IPS-15b (cell line): ENCODE measurements at regions not wholly inside any gene's neighbourhood (a gene's known extent, or its start where the extent isn't known, plus 50 kb on each side); places are given as distances from the start of the nearest gene placed in this dataset.

ENCODE experiments used
- H3K27me3 ChIP-seq: one replicate; pipeline ENCODE4 v1.6.1; 2013; ENCODE audit warnings: low read length; ENCODE audit not compliant: control insufficient read depth, insufficient read depth
- H3K36me3 ChIP-seq: one replicate; pipeline ENCODE4 v1.6.1; 2013; ENCODE audit warnings: low read length; ENCODE audit not compliant: control insufficient read depth, insufficient read depth
- H3K4me1 ChIP-seq: one replicate; pipeline ENCODE4 v1.6.1; 2013; ENCODE audit warnings: mild to moderate bottlenecking, low read length; ENCODE audit not compliant: control insufficient read depth, insufficient read depth
- H3K4me3 ChIP-seq: one replicate; pipeline ENCODE4 v1.5.1; 2013; ENCODE audit warnings: low read depth, low read length
- H3K9ac ChIP-seq: one replicate; pipeline ENCODE4 v1.6.1; 2013; ENCODE audit warnings: low read depth, mild to moderate bottlenecking, low read length
- H3K9me3 ChIP-seq: one replicate; pipeline ENCODE4 v1.6.1; 2013; ENCODE audit warnings: mild to moderate bottlenecking, low read length; ENCODE audit not compliant: control insufficient read depth, insufficient read depth

DNA sequence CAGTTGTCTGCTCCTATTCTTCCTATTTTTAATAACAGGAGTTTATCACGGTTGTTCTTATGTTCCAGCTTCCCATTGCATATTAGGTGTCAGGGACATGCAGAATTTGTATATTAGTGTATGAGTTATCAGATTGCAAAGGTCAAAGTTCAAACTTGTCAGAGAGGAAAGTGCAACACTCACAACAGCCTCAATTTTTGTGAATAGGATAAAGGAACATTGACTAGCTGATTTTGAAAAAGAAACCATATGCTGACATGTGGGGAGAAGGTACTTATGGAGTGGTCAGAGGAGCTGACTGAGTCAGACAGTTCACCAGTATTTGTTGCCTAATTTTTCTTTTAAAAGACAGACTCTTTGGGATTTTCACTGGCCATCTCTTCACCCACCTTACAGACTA lies 222.1 kb downstream of the C12orf50 start:
- H3K9ac ChIP-seq: no peak overlapping the region

DNA sequence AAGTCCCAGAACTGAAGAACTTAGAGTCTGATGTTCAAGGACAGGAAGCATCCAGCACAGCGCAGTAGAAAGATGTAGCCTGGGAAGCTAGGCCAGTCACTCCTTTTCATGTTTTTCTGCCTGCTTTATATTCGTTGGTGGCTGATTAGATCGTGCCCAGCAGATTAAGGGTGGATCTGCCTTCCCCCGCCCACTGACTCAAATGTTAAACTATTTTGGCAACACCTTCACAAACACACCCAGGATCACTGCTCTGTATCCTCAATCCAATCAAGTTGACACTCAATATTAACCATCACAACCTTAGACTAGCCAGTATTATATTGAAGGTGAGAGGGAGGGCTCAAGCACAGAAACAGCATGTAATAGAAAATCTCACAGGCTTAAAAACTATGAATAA lies 222.9 kb downstream of the C12orf50 start:
- no peaks in the 10 kb centered on the region for H3K36me3 ChIP-seq
- no peaks in the 10 kb centered on the region for H3K4me1 ChIP-seq
- no peak overlapping the region for H3K4me3 ChIP-seq

More for the DNA sequence above, 222.1 kb downstream of the C12orf50 start:
- Histone ChIP-seq H3K4me3 (no peak overlapping the region), H3K27me3 (no peaks in the 10 kb centered on the region), H3K36me3 (no peaks in the 10 kb centered on the region), H3K4me1 (no peaks in the 10 kb centered on the region), H3K9me3 (no peaks in the 10 kb centered on the region)

DNA sequence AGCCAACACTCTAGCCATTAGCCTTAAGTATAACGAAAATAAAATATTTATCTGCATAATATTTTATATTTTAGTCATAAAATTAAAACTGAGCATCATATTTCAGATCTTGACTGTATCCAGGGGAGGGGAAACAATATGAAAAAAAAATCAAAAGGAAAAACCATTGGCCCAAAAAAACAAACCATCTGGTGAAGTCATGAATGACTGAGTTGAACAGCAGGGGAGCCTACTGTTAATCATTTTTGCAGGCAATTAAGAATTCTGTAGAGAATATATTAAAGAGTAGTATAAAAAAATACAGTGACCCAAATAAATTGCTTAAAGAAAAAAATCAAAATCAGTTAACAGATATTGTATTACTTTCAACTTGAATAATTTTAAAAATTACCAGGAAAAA lies 224.8 kb downstream of the C12orf50 start:
- H3K27me3 ChIP-seq: no peaks in the 10 kb centered on the region

More for the DNA sequence above, 222.9 kb downstream of the C12orf50 start:
- Histone ChIP-seq H3K9me3 (no peaks in the 10 kb centered on the region), H3K9ac (no peak overlapping the region), H3K27me3 (no peaks in the 10 kb centered on the region)

DNA sequence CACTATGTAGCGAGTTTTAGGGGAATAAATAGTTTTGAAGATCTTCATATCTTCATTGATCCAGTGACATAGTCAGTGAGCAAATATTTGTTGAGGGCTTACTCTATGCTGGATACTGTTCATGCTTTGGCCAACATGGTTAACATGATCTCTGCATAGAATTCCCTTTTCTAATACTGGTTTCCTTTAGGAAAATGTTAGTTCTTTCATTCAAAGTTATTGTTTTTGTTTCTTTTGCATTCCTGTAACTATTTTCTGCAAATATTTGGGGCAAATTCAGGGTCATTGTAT lies 226.5 kb downstream of the C12orf50 start:
- no peaks in the 10 kb centered on the region for H3K36me3 ChIP-seq
- H3K4me3 ChIP-seq: no peak overlapping the region
- H3K9ac ChIP-seq: no peak overlapping the region
- H3K9me3 ChIP-seq: no peaks in the 10 kb centered on the region
- H3K27me3 ChIP-seq: no peaks in the 10 kb centered on the region
- H3K4me1 ChIP-seq: no peaks in the 10 kb centered on the region

More for the DNA sequence above, 224.8 kb downstream of the C12orf50 start:
- Histone ChIP-seq H3K4me1 (no peaks in the 10 kb centered on the region), H3K4me3 (no peak overlapping the region), H3K9me3 (no peaks in the 10 kb centered on the region), H3K9ac (no peak overlapping the region), H3K36me3 (no peaks in the 10 kb centered on the region)

DNA sequence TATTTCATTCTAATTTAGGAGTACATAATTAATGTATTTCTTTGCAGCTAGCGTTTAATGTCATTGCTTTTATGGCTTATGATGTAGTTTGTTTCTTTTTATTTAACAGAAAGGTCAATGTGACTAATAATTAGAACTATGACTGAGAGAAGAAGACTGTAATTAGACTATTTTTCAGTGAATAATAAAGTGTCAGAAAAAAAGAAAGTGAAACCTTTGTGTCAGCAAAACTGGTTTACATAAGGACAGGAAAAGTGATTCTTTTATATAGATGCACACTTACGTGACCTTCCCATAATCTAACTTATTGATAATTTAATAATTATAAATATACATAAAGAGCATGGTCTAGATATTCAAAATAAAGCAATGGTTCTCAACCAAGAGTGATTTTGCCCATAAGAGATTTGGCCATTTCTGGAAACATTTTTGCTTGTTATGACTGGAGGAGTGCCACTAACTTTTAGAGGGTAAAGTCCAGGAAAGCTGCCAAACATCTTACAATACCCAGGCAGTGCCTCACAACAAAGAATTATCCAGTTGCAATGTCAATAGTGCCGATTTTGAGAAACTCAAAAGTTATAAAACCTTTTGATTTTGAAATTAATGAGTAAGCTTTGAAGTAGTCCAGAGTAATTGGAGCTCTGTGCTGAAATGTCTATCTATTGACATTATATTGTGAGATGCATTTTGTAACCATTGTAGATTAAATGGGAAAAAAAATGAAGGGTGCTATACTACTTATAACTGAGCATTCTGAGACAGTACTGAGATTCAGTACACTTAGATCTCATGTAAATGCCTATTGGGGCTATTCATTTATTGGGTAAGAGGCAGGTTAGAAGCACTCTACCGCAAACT lies 227.1 kb downstream of the C12orf50 start:
- H3K9me3 ChIP-seq: no peaks in the 10 kb centered on the region

DNA sequence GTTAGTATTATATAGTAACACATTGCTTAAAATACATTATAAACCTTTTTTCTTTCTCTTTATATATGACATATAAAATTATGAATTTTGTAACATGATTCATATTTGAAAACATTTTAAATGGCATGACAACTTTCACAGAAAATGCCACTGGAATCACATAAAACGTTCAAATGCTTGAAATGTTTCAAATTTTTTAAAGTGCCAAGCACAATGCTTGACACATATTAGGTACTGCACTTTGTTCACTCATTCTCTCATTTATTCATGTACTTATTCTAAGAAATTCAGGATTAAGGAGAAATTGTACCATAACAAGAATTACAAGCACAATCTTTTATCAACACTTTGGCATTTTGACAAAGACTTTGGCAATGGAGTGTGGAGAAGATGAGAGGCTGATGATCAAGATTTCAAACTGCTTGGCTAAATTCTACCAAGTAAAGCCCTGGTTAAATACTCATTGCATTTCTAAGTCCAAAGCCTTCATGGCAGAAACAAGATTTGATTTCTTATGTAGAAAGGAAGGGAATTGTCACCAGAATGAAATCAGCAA lies 232.2 kb downstream of the C12orf50 start:
- Histone ChIP-seq H3K4me3 (no peak overlapping the region), H3K36me3 (no peaks in the 10 kb centered on the region), H3K9ac (no peak overlapping the region), H3K9me3 (no peaks in the 10 kb centered on the region), H3K4me1 (no peaks in the 10 kb centered on the region), H3K27me3 (no peaks in the 10 kb centered on the region)

More for the DNA sequence above, 227.1 kb downstream of the C12orf50 start:
- Histone ChIP-seq H3K4me3 (no peak overlapping the region), H3K27me3 (no peaks in the 10 kb centered on the region), H3K4me1 (no peaks in the 10 kb centered on the region), H3K36me3 (no peaks in the 10 kb centered on the region), H3K9ac (no peak overlapping the region)

DNA sequence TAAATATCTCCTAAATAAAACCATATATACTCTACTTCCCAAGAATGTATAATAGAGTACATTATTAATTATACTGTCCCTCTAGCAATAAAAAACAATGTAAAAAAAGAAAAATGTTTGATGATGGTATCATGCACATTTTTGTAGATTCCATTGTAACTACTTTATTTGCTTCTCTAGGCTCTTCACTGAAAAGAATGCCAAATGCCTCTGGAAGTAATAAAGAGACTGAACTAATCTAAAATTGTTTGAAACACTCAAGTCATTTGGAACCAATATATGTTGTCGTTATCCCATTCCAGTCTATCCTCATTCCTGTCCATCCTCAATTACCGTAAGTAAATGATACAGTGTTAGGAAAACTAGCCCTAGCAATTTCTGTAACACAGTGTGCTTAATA lies 233.6 kb downstream of the C12orf50 start:
- no peak overlapping the region for H3K4me3 ChIP-seq
- H3K27me3 ChIP-seq: no peaks in the 10 kb centered on the region
- H3K4me1 ChIP-seq: no peaks in the 10 kb centered on the region
- no peaks in the 10 kb centered on the region for H3K36me3 ChIP-seq
- no peaks in the 10 kb centered on the region for H3K9me3 ChIP-seq
- no peak overlapping the region for H3K9ac ChIP-seq

DNA sequence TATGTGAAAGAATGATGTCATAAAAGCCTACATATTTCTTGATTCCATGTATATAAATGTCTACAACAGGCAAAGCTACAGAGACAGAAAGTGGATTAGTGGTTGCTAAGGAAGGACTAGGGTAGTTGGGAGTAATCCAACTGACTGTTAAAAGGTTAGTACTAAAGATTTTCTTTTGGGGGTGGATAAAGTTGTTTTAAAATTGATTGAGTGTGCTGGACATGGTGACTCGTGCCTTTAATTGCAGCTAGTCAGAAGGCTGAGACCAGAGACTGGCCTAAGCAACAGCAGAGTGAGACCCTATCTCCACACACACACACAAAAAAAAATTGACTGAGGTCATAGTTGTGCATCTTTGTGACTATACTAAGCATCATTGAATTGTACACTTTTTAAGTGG lies 234.3 kb downstream of the C12orf50 start:
- Histone ChIP-seq H3K9me3 (no peaks in the 10 kb centered on the region), H3K4me3 (no peak overlapping the region), H3K4me1 (no peaks in the 10 kb centered on the region), H3K9ac (no peak overlapping the region), H3K36me3 (no peaks in the 10 kb centered on the region), H3K27me3 (no peaks in the 10 kb centered on the region)

DNA sequence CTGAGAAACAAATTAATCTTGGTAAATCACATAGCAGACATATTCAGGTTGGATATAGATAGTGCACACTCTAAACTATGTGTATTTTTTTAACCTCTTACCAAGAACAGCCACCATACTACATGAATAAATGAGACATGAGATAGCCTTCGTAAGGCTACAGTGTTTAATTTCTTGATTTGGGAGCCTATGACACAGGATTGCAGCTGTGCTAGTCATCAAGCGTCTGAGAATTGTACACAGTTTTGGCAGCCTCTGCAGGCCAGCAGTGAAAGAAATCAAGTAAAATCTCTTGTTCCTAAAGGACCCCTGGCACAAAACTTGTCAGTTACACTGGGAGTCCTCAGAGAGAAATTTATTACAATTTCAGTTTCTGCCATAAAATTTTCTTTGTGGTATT lies 236.1 kb downstream of the C12orf50 start:
- H3K9me3 ChIP-seq: no peaks in the 10 kb centered on the region
- H3K9ac ChIP-seq: no peak overlapping the region
- no peaks in the 10 kb centered on the region for H3K27me3 ChIP-seq
- H3K4me1 ChIP-seq: no peaks in the 10 kb centered on the region
- no peak overlapping the region for H3K4me3 ChIP-seq
- no peaks in the 10 kb centered on the region for H3K36me3 ChIP-seq

DNA sequence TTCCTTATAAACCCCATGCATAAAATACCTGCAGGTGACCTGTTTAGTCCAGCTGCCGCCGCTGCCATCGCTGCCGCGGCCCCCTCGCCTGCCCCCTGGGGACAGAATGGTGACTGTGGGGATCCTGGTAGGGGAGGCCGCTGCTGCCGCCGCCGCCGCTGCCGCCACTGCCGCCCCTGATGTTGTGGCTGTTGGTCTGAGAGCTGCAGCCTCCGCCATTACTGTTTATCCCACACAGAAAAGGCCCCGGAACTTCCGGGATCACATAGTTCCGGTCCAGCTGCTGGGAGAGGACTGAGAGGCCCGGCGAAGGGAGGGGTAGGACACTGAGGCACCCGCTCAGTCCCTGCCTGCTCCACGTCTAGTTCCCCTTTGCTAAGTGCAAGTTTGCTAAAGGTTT lies 244.9 kb downstream of the C12orf50 start:
- no peaks in the 10 kb centered on the region for H3K9me3 ChIP-seq
- H3K27me3 ChIP-seq: no peaks in the 10 kb centered on the region
- no peak overlapping the region for H3K4me3 ChIP-seq
- no peaks in the 10 kb centered on the region for H3K4me1 ChIP-seq
- no peak overlapping the region for H3K9ac ChIP-seq
- H3K36me3 ChIP-seq: no peaks in the 10 kb centered on the region

DNA sequence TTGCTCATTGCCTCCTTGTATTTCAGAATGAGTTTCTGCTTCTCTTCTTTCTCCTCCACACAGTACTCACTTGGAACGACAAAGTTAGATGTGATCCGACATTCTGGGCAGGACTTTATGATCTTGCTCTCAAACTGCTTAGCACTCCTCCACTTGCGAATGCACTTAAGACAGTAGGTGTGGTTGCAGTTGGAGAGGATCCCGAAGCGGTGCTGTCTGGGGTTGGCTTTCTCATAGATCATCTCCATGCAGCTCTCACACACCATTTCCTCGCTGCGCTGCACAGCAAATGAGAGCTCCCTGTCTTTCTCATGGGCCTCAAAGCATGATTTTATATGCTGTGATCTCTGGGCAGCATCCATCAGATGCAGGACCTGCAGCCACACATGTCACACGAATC lies 245.7 kb downstream of the C12orf50 start:
- H3K9ac ChIP-seq: no peak overlapping the region
- H3K4me3 ChIP-seq: no peak overlapping the region

DNA sequence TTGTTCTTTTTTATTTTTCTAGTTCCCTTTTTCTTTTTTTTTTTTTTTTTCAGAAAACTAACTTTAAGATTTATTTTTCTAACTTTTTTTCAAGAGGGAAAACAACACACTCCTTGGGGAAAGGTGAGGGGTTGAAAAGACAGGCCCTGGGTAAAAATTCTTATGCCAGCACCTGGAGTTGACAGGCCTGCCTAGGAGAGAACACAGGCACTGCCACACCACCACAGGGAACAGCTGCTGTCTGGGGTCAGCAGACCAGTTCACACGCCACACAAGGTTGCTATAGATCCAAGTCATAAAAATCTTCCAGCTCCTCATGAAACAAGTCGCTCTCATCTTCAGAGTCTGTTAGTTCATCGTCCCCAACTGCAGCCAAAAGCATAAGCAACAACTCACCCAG lies 246.4 kb downstream of the C12orf50 start:
- H3K9ac ChIP-seq: no peak overlapping the region
- no peaks in the 10 kb centered on the region for H3K4me1 ChIP-seq
- no peaks in the 10 kb centered on the region for H3K27me3 ChIP-seq
- H3K4me3 ChIP-seq: no peak overlapping the region
- no peaks in the 10 kb centered on the region for H3K36me3 ChIP-seq
- no peaks in the 10 kb centered on the region for H3K9me3 ChIP-seq

More for the DNA sequence above, 245.7 kb downstream of the C12orf50 start:
- H3K27me3 ChIP-seq: no peaks in the 10 kb centered on the region
- no peaks in the 10 kb centered on the region for H3K36me3 ChIP-seq
- no peaks in the 10 kb centered on the region for H3K9me3 ChIP-seq
- H3K4me1 ChIP-seq: no peaks in the 10 kb centered on the region
